ENCODE measurements at regions not wholly inside any gene's neighbourhood (a gene's known extent, or its start where the extent isn't known, plus 50 kb on each side); places are given as distances from the start of the nearest gene placed in this dataset.

DNA sequence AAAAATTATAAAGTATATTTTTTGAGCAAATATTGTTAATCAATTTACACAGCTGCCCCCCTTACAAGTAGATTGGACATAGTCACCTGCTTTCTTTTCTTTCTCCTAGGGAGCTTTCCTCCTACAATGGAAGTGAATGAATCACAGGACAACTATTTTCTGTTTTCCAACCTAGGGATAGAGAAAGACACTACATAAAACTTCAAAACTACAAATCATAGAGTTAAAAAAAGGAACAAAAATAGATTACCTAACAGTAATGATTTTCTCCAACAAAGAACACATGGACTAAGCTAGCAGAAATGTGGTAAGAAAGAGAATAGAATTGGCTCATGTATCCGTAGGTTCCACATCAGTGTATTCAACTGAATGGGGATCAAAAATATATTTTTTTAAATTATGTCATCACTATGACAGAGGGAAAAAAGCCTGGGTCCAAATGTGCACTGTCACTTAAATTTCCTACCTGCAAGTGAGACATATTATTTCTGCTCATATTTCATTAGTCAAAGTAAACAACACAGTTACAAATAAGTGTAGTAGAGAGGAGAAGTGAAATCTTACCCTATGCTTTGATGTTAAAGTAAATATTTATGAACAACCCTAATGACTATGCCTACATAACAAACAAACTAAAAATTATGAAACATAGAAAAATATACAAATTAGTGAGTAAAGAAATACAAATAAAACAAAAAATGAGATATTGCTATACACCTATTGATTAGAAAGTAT is 756.7 kb downstream of the SOCS6 start:
- TF ChIP-seq, protein P1, sequence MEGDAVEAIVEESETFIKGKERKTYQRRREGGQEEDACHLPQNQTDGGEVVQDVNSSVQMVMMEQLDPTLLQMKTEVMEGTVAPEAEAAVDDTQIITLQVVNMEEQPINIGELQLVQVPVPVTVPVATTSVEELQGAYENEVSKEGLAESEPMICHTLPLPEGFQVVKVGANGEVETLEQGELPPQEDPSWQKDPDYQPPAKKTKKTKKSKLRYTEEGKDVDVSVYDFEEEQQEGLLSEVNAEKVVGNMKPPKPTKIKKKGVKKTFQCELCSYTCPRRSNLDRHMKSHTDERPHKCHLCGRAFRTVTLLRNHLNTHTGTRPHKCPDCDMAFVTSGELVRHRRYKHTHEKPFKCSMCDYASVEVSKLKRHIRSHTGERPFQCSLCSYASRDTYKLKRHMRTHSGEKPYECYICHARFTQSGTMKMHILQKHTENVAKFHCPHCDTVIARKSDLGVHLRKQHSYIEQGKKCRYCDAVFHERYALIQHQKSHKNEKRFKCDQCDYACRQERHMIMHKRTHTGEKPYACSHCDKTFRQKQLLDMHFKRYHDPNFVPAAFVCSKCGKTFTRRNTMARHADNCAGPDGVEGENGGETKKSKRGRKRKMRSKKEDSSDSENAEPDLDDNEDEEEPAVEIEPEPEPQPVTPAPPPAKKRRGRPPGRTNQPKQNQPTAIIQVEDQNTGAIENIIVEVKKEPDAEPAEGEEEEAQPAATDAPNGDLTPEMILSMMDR (IDR thresholded peaks at IDR 0.05): no peak
- TF ChIP-seq SIN3A (IDR thresholded peaks at IDR 0.05; ENCODE audit: borderline replicate concordance, insufficient read depth, low read depth, low read length): no peak
